LNCAP (cell line): ENCODE measurements at regions not wholly inside any gene's neighbourhood (a gene's known extent, or its start where the extent isn't known, plus 50 kb on each side); places are given as distances from the start of the nearest gene placed in this dataset.

ENCODE experiments used
- TF ChIP-seq, protein P1 (sequence below): fragments of 450-650 bp; IDR thresholded peaks from 2 replicates; pipeline ENCODE4 v1.5.1; 2017; ENCODE audit warnings: mild to moderate bottlenecking

DNA sequence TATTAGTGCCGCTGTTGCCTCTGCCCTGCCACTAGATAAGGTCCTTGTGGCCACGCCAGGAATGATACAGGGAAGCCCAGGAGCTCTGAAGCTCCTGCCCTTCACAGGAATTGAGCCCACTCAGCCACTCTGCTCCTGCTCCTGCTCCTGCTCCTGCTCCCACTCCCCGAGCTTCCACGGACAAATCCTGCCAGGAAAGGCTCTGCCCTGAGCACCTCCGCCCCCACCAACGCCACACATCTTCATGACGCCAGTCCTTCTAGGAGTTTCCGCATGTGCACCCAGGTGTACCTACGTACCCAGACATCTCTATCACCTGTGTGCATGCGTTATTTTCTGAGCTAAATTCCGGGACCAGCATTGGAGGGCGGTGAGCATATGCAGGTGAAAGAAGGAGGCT is 369.1 kb downstream of the C16orf95 start:
- TF ChIP-seq, protein P1, sequence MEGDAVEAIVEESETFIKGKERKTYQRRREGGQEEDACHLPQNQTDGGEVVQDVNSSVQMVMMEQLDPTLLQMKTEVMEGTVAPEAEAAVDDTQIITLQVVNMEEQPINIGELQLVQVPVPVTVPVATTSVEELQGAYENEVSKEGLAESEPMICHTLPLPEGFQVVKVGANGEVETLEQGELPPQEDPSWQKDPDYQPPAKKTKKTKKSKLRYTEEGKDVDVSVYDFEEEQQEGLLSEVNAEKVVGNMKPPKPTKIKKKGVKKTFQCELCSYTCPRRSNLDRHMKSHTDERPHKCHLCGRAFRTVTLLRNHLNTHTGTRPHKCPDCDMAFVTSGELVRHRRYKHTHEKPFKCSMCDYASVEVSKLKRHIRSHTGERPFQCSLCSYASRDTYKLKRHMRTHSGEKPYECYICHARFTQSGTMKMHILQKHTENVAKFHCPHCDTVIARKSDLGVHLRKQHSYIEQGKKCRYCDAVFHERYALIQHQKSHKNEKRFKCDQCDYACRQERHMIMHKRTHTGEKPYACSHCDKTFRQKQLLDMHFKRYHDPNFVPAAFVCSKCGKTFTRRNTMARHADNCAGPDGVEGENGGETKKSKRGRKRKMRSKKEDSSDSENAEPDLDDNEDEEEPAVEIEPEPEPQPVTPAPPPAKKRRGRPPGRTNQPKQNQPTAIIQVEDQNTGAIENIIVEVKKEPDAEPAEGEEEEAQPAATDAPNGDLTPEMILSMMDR = no peak

DNA sequence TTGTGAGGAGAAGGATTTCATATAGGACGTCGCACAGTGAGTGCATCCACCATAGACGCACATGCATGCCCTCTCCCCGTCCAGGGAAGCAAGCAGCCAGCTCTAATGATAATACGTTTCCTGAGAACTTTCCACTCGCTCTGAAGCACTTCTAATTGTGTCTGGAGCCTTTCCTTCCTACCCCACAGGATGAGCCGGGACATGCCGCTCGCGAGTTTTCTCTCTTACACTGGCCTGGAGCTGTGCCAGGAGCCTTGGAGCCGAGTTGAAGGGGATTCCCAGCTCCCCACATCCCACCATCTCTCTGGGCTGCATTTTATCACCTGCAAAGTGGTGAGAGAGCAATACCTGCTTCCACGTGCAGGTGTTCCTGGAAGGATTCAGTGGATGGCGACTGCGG is 368.1 kb downstream of the C16orf95 start:
- TF ChIP-seq, protein P1 = no peak

DNA sequence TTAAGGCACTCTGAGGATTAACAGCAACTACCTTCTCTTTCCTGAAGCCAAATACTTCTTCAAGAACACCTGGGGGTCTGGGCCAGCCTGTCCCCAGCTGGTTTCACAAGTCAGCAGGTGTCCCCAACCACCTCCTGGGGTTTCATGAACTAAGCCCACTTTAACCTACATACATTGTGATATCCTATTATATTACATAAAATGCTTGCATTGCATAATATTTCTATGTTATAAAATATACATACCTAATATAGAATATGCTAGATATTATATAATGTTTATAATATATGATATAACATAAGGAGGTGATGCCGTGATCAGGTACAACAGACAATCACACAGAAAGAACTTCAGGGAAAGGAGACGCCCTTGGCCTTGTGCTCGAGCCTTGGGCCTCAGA is 367.6 kb downstream of the C16orf95 start:
- TF ChIP-seq, protein P1 = no peak

DNA sequence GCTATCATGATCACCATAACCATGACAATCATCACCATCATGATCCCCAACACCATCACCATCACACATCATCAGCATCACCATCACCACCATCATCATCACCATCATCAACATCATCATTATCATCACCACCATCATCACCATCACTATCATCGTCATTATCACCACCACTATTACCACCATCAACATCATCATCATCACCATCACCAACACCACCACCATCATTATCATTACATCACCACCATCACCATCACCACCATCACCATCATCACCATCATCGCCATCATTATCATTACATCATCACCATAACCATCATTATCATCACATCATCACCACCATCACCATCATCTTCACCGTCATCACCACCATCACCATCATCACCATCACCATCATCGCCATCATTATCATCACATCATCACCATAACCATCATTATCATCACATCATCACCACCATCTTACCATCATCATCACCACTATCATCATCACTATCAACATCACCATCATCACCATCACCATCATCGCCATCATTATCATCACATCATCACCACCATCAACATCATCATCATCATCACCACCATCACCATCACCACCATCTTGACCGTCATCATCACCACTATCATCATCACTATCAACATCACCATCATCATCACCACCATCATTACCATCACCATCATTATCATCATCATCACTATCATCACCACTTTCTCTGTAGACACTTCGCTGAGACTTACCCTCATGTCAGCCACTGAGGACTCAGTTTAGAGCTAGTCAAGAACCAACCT is 366.0 kb downstream of the C16orf95 start:
- TF ChIP-seq, protein P1 = no peak

DNA sequence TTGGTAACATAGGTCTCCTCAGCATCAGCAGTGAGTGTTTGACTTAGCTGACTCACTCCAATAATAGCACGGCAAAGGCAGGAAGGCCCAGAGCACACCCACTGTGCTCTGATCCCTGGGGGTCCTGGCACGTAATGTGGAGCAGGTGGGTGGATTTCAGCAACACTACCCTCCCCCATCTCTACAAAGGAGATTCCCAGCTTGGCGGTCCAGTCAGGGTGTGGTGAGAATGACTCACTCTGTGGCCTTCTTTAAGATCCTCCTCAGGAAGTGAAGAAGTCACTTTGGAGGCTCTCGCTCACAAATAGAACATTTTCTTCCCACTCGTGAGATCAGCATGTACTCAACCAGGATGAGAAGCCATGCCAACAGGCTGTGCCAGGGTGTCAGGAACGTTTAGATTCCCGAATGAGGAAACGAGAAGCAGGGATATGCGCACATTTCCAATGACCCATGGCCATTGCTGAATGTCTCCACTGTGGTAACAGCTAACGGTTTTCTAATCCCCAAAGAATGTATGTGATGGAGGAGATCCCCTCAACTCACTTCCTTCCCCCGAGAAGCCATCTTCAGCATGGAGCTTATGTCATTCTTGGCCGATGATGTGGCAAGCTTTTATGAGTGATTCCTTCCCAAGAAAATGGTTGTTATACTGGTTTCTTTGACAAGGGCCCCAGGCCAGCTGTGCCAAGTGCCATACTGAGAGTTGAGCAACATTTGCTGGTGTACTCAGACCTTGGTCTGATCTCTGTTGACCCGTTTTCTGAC is 365.2 kb downstream of the C16orf95 start:
- TF ChIP-seq, protein P1 = no peak

DNA sequence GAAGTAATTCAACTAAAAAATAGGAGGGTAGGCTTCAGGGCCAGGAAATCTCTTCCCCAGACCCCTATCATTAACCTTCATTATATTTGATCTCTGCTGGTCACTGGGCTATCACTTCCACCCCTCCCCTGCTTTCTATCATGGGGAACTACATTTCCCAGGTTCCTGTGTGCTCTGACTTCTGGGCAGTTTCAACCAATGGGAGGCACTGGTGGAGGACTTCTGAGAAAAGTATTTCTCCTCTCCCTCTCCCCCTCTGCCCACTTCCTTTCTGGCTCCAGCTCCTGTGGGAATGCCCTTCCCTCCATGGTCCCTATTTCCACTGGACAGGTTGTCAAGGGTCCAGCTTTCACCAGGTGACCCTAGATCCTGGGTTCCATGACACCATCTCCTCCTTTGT is 364.4 kb downstream of the C16orf95 start:
- TF ChIP-seq, protein P1 = no peak

DNA sequence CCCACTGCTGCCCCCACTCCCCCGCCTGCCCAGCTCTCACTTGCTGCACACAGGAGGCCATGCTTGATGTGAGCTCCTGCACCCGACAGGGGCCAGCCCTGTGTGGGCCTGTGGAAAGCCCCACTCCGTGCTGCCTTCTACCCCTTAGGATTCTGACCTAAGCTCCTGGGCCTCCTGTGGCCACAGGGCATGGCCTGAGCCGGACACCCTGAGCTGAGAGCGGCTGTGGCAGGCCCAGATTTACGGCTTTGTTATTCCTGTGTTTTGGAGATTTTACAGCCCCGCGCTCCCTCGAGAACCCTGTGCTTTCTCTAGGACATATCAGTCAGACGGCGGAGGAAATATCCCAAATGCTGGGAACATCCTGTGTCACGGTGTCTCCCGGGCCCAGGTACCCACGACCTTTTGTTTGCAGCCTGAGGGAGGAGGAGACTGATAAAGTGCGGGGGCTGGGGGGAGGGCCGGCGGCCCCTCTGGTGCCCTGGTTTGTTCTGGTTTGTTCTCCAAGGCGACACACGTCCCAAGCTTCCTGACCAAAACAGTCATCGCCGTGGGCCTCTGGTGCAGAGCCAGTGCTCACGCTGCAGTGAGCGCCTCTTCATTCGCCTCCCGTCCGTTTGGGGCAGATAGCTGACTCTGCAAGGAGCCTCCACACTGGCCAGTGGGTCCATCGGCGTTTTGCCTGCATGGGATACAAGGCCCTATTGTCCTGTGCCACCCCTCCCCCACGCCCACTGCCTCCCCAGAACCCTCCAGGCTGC is 363.4 kb downstream of the C16orf95 start:
- TF ChIP-seq, protein P1 = no peak
